Epithelial cell of esophagus (primary cell): ENCODE measurements at regions not wholly inside any gene's neighbourhood (a gene's known extent, or its start where the extent isn't known, plus 50 kb on each side); places are given as distances from the start of the nearest gene placed in this dataset.

ENCODE experiments used
- DNase-seq: peaks from one replicate; pipeline ENCODE4 v3.0.0; 2010; ENCODE audit warnings: low read depth
- H3K4me3 ChIP-seq: 2 replicates; pipeline ENCODE4 v1.5.1; 2011; ENCODE audit warnings: mild to moderate bottlenecking, low read length, control low read depth
- TF ChIP-seq, protein P1 (sequence below): IDR thresholded peaks from 2 replicates; pipeline ENCODE4 v1.5.1; 2011; ENCODE audit warnings: low read depth, mild to moderate bottlenecking, low read length, control low read depth, inconsistent platforms; ENCODE audit not compliant: insufficient read depth; ENCODE audit errors: missing control alignments

DNA sequence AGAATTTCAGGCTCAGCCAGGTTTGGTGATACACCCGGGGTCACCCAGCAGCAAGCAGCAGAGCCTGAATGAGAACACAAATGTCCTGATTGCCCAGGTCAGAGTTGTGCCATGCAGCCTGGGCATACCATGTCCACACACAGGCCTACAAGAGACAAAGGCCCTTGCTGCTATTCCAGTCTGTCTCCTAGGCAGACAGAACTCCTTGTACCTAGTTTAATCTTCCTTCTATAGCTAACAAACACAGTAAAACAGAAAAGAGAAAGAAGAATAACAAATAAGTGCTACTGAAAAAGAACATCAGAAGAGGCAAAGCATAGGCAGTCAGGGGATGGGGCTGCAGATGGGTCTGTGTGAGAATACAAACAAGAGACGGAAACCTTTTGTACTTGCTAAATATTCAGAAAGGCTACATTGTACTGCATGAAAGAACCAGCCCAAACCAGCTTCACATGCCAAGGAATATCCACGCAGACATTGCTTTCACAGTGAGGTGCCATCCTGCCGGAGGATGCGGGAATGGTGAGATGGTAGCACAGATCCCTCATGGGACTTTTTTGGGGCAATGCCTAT, 401.7 kb downstream of the OMA1 start:
- no peak overlapping the region for H3K4me3 ChIP-seq
- no peak for DNase-seq
- TF ChIP-seq, protein P1, sequence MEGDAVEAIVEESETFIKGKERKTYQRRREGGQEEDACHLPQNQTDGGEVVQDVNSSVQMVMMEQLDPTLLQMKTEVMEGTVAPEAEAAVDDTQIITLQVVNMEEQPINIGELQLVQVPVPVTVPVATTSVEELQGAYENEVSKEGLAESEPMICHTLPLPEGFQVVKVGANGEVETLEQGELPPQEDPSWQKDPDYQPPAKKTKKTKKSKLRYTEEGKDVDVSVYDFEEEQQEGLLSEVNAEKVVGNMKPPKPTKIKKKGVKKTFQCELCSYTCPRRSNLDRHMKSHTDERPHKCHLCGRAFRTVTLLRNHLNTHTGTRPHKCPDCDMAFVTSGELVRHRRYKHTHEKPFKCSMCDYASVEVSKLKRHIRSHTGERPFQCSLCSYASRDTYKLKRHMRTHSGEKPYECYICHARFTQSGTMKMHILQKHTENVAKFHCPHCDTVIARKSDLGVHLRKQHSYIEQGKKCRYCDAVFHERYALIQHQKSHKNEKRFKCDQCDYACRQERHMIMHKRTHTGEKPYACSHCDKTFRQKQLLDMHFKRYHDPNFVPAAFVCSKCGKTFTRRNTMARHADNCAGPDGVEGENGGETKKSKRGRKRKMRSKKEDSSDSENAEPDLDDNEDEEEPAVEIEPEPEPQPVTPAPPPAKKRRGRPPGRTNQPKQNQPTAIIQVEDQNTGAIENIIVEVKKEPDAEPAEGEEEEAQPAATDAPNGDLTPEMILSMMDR: no peak

DNA sequence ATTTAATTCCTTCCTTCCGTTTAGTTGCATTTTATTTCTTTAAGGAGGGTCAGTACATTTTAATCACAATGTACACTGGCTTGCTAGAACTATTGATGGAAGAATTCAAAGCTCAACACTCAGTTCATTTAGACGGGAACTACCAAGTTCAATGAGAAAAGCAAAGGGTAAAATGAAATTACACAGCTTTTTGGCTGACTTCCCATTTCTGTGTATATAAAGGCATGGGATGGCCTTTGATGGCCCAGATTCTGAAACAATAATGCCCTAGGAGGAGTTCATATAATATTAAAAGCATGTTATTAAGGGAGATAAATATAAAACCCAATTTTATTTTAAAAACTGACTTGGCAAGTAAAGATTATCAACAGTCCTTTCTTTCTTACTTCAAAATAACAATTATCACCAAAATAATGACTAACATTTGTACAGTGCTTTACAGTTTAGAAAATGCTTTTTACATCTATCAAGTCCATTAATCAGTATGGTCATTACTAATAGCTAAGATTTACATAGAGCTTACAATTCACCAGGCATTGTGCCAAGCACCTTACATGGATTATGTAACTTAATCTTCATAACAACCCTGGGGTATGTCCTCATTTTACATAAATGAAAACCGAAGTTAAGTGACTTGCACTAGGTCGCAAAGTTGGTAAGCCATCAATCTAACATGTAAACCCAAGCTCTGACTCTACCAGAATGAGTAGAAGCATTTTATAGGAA, 402.4 kb downstream of the OMA1 start:
- TF ChIP-seq, protein P1: no peak
- H3K4me3 ChIP-seq: no peak overlapping the region
- DNase-seq: peak; percentile 18

DNA sequence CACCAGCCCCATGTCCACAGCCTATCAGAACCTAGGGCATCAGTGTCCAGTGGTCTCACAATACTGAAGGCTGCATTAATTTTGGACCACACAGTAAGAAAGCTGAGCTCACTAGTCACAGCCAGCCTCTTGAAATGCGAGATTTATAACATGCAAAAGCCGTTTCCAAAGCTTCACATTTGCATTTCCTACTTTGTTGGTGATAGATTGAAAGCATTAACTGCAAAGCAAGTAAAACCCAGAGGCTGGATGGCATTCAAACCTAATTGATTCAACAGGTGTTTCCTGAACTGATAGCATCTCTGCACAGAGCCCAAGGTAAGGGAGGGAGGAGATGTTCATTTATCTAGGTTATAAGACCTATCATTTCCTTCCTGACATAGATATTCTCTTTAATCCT, 410.1 kb downstream of the OMA1 start:
- DNase-seq: no peak
- no peak overlapping the region for H3K4me3 ChIP-seq
- TF ChIP-seq, protein P1: no peak

DNA sequence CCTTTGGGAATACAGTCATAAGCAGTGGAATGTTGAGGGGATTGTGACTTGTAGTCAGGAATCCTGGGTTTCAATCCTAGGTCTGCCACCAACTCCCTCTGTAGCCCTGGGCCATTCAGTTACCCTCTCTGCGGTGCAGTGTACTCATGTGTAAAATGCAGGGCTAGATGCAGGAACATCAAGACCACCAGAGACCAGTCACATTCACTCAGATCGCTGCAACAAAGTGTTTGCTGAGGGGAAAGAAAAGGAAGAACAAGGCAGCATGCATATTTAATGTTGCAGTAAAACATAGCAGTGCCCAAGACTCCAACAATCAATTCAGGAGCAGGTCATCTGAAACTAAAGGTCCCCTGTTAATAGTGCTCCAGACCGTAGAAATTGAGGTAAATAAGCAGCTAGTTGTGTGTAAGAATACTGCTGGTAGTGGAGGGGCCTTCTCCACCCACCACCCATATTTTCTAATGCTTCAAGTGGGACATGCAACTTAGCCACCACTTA, 410.7 kb downstream of the OMA1 start:
- no peak for DNase-seq
- H3K4me3 ChIP-seq: no peak overlapping the region
- TF ChIP-seq, protein P1: no peak

DNA sequence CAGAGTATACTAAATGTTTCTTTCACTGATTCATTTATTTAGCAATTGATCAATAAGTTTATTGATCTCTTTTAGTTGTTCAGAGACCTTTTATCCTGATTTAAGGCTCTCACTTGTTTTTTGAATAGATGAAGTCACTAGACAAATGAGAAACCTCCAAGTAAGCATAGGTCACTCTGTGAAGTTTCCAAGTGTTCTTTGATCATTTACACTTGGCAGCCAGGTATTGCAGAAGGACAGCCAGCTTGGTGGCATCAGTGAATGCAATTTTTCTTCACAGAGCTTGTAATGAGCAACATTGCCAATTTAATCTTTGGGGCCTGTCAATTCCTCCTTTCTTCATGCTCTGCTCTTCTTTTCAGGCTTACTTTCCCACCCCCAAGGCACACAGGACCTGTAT, 413.0 kb downstream of the OMA1 start:
- TF ChIP-seq, protein P1: no peak
- H3K4me3 ChIP-seq: no peak overlapping the region
- DNase-seq: no peak

DNA sequence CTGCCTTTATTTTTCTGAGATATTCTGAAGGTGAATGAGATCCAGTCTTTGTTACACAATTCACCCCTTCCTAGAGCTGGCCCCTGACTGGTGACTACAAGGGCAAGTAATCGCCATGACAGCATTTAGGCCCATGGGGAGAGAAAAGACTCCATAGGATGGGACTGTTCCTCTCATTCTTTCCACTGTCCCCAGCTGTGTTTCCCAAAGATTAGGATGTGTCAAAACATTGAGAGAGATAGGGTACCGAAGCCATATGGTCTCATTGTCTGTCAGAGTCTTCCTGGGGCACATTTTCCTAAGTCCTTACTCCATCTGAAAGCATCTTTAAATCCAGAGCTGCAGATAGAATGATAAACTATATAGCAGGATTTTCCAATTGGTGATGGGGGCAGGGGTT, 423.5 kb downstream of the OMA1 start:
- TF ChIP-seq, protein P1: no peak
- no peak overlapping the region for H3K4me3 ChIP-seq
- DNase-seq: no peak
